ENCODE measurements at regions not wholly inside any gene's neighbourhood (a gene's known extent, or its start where the extent isn't known, plus 50 kb on each side); places are given as distances from the start of the nearest gene placed in this dataset.

- no peaks in the 10 kb centered on the region for H3K36me3 ChIP-seq
- no peak for DNase-seq
- H3K27me3 ChIP-seq = no peaks in the 10 kb centered on the region
- no peaks in the 10 kb centered on the region for H3K9me3 ChIP-seq
- H3K27ac ChIP-seq = no peak overlapping the region
- H3K4me1 ChIP-seq = no peaks in the 10 kb centered on the region
- TF ChIP-seq POLR2A (IDR thresholded peaks at IDR 0.05) = no peak
- no peak for TF ChIP-seq CTCF (IDR thresholded peaks at IDR 0.05)
- no peak overlapping the region for H3K4me3 ChIP-seq (replicated peaks in 1 of 3)
- intact Hi-C loops (cut with DNase I) = no loop called here
- WGBS, 2 donors = 68 to 75% methylated on average over 3 of the region's 3 CpGs
These were observed 346.4 kb upstream of the KCNMB2 start for GRCh38 chr3:178189854-178190253.

GRCh38 chr3:178193846-178194245 lies 342.4 kb upstream of the KCNMB2 start:
- intact Hi-C loops (cut with DNase I) = no loop called here
- Histone ChIP-seq H3K36me3 (no peaks in the 10 kb centered on the region), H3K4me3 (replicated peaks in 1 of 3) (no peak overlapping the region), H3K9me3 (no peaks in the 10 kb centered on the region), H3K27me3 (no peaks in the 10 kb centered on the region), H3K4me1 (no peaks in the 10 kb centered on the region), H3K27ac (no peak overlapping the region)
- no peak for DNase-seq
- TF ChIP-seq CTCF (IDR thresholded peaks at IDR 0.05) = no peak
- TF ChIP-seq POLR2A (IDR thresholded peaks at IDR 0.05) = no peak
- 45 to 64% methylated on average over 1 of the region's 1 CpG for WGBS, 2 donors

GRCh38 chr3:178194539-178194938 lies 341.7 kb upstream of the KCNMB2 start:
- WGBS, 2 donors = 69 to 81% methylated on average over 4 of the region's 4 CpGs
- intact Hi-C loops (cut with DNase I) = no loop called here
- Histone ChIP-seq H3K27me3 (no peaks in the 10 kb centered on the region), H3K4me3 (replicated peaks in 1 of 3) (no peak overlapping the region), H3K9me3 (no peaks in the 10 kb centered on the region), H3K27ac (no peak overlapping the region), H3K4me1 (no peaks in the 10 kb centered on the region), H3K36me3 (no peaks in the 10 kb centered on the region)
- no peak for DNase-seq
- TF ChIP-seq POLR2A (IDR thresholded peaks at IDR 0.05) (no peak), CTCF (IDR thresholded peaks at IDR 0.05) (no peak)

- H3K27me3 ChIP-seq = no peaks in the 10 kb centered on the region
- 85 to 90% methylated on average over 2 of the region's 2 CpGs for WGBS, 2 donors
- no peak for DNase-seq
- H3K36me3 ChIP-seq = no peaks in the 10 kb centered on the region
- intact Hi-C loops (cut with DNase I) = no loop called here
- no peak overlapping the region for H3K27ac ChIP-seq
- no peaks in the 10 kb centered on the region for H3K4me1 ChIP-seq
- no peaks in the 10 kb centered on the region for H3K9me3 ChIP-seq
- no peak overlapping the region for H3K4me3 ChIP-seq (replicated peaks in 1 of 3)
- TF ChIP-seq POLR2A (IDR thresholded peaks at IDR 0.05) = no peak
- TF ChIP-seq CTCF (IDR thresholded peaks at IDR 0.05) = no peak
These were observed 340.4 kb upstream of the KCNMB2 start for GRCh38 chr3:178195824-178196223.

- TF ChIP-seq POLR2A (IDR thresholded peaks at IDR 0.05) = no peak
- TF ChIP-seq CTCF (IDR thresholded peaks at IDR 0.05) = no peak
These were observed 337.9 kb upstream of the KCNMB2 start for GRCh38 chr3:178198329-178198728.

More at GRCh38 chr3:178198329-178198728, 337.9 kb upstream of the KCNMB2 start:
- Histone ChIP-seq H3K27me3 (no peaks in the 10 kb centered on the region), H3K36me3 (no peaks in the 10 kb centered on the region), H3K9me3 (no peaks in the 10 kb centered on the region), H3K4me1 (no peaks in the 10 kb centered on the region), H3K4me3 (replicated peaks in 1 of 3) (no peak overlapping the region), H3K27ac (no peak overlapping the region)
- intact Hi-C loops (cut with DNase I) = no loop called here
- no peak for DNase-seq
- 76 to 77% methylated on average over 1 of the region's 1 CpG for WGBS, 2 donors

Data from thyroid gland (tissue), 4 donors.